HEK293T (cell line): ENCODE measurements at regions not wholly inside any gene's neighbourhood (a gene's known extent, or its start where the extent isn't known, plus 50 kb on each side); places are given as distances from the start of the nearest gene placed in this dataset.

Experiments
- ARNT ChIP-seq: fragments of 450-650 bp; IDR thresholded peaks from 2 replicates; pipeline ENCODE4 v1.6.1; 2017; ENCODE audit warnings: mild to moderate bottlenecking
- CTBP1 ChIP-seq: fragments of 450-650 bp; IDR thresholded peaks from 2 replicates; pipeline ENCODE4 v1.6.1; 2016; ENCODE audit warnings: borderline replicate concordance
- FOXA1 ChIP-seq: fragments of 450-650 bp; IDR thresholded peaks from 2 replicates; pipeline ENCODE4 v1.6.1; 2016; ENCODE audit warnings: mild to moderate bottlenecking
- FOXK2 ChIP-seq: fragments of 450-650 bp; IDR thresholded peaks from 2 replicates; pipeline ENCODE4 v1.6.1; 2016; ENCODE audit warnings: mild to moderate bottlenecking
- ZNF384 ChIP-seq: fragments of 450-650 bp; IDR thresholded peaks from 2 replicates; pipeline ENCODE4 v1.6.1; 2016

GRCh38 chr3:161558236-161558635, 61.6 kb downstream of the OTOL1 start:
- TF ChIP-seq FOXA1 (no peak), ZNF384 (no peak), CTBP1 (no peak), FOXK2 (no peak), ARNT (no peak)
